ENCODE measurements at regions not wholly inside any gene's neighbourhood (a gene's known extent, or its start where the extent isn't known, plus 50 kb on each side); places are given as distances from the start of the nearest gene placed in this dataset.

DNA sequence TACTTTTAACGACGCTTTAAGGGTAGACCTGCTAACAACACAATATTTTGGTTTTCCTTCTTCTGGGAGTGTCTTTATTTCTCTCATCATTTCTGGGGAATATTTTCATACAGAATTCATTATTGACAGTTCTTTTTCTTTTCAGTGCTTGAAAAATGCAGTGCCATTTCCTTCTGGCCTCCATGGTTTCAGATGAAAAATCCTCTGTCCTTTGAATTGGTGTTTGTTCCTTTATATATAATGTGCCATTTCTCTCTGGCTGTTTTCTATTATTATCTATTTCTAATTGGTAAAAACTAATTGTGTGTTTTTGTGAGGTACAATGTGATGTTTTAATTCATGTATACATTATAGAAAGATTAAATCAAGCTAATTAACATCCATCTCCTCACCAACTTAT, 194.3 kb upstream of the S1PR3 start:
- Histone ChIP-seq H3K4me2 (ENCODE audit: low read length) (no peak overlapping the region), H3K56ac (ENCODE audit: low read length) (no peak overlapping the region), H2BK15ac (replicated peaks; ENCODE audit: low read depth) (no peak overlapping the region), H3K18ac (ENCODE audit: low read length) (no peak overlapping the region), H3K27me3 (ENCODE audit: insufficient read depth, low read length, poor library complexity) (no peaks in the 10 kb centered on the region), H3K79me2 (ENCODE audit: control insufficient read depth, insufficient read depth, low read length) (no peaks in the 10 kb centered on the region), H3K79me1 (ENCODE audit: low read length) (no peaks in the 10 kb centered on the region), H3K23ac (ENCODE audit: low read length) (no peak overlapping the region), H3K36me3 (ENCODE audit: control insufficient read depth, insufficient read depth, low read length) (no peaks in the 10 kb centered on the region), H3K4ac (ENCODE audit: low read depth, low read length) (no peak overlapping the region), H3K27ac (ENCODE audit: low read depth, low read length) (no peak overlapping the region), H2BK5ac (ENCODE audit: low read length) (no peak overlapping the region), H2BK120ac (ENCODE audit: low read depth, low read length) (no peak overlapping the region), H3K4me1 (ENCODE audit: control insufficient read depth, low read depth, low read length) (peaks cover 17% of the 10 kb centered on the region), H4K5ac (ENCODE audit: low read length) (no peak overlapping the region), H2AK5ac (ENCODE audit: low read length) (no peak overlapping the region), H3K4me3 (ENCODE audit: low read length) (no peak overlapping the region), H4K8ac (ENCODE audit: low read depth, low read length) (no peak overlapping the region), H3K9ac (ENCODE audit: low read length) (no peak overlapping the region)
- no CpG with 5 or more reads among the region's 2 CpGs for WGBS (ENCODE audit: extremely low coverage, insufficient coverage, low lambda C conversion rate)
- no peak for DNase-seq

DNA sequence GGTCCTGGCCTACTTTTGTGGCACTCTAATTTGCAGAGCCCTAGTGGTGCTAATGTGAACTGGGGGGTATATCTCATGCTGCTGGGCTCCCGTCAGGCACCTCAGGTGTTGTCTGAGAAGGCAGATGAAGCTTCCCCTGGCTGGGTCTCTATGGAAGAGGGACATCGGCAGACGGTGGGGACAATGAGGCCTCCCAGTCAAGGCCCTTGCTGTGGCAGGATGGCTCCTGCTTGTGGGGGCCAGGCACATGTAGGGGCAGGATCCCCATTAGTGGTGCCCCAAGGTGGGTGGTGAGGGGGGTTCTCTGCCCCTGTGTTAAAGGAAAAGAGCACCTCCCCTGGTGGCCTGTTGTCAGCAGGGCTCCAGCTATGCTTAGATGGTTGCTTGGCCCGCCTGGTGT, 192.8 kb upstream of the S1PR3 start:
- H3K4me3 ChIP-seq (ENCODE audit: low read length): no peak overlapping the region
- no peaks in the 10 kb centered on the region for H3K79me2 ChIP-seq (ENCODE audit: control insufficient read depth, insufficient read depth, low read length)
- no peak overlapping the region for H3K23ac ChIP-seq (ENCODE audit: low read length)
- no CpG with 5 or more reads among the region's 4 CpGs for WGBS (ENCODE audit: extremely low coverage, insufficient coverage, low lambda C conversion rate)
- H4K5ac ChIP-seq (ENCODE audit: low read length): no peak overlapping the region
- H2BK120ac ChIP-seq (ENCODE audit: low read depth, low read length): no peak overlapping the region
- no peak overlapping the region for H2BK15ac ChIP-seq (replicated peaks; ENCODE audit: low read depth)
- peak overlapping the region; percentile 72 for H2AK5ac ChIP-seq (ENCODE audit: low read length)
- H3K4me2 ChIP-seq (ENCODE audit: low read length): no peak overlapping the region
- H3K79me1 ChIP-seq (ENCODE audit: low read length): no peaks in the 10 kb centered on the region
- no peak overlapping the region for H4K8ac ChIP-seq (ENCODE audit: low read depth, low read length)
- no peak overlapping the region for H3K9ac ChIP-seq (ENCODE audit: low read length)
- no peak overlapping the region for H3K4ac ChIP-seq (ENCODE audit: low read depth, low read length)
- DNase-seq: no peak
- H3K27me3 ChIP-seq (ENCODE audit: insufficient read depth, low read length, poor library complexity): no peaks in the 10 kb centered on the region
- peak overlapping the region; percentile 44 for H3K56ac ChIP-seq (ENCODE audit: low read length)
- H2BK5ac ChIP-seq (ENCODE audit: low read length): no peak overlapping the region
- no peaks in the 10 kb centered on the region for H3K36me3 ChIP-seq (ENCODE audit: control insufficient read depth, insufficient read depth, low read length)
- H3K18ac ChIP-seq (ENCODE audit: low read length): peak overlapping the region; percentile 22
- peaks cover 21% of the 10 kb centered on the region for H3K4me1 ChIP-seq (ENCODE audit: control insufficient read depth, low read depth, low read length)
- no peak overlapping the region for H3K27ac ChIP-seq (ENCODE audit: low read depth, low read length)

DNA sequence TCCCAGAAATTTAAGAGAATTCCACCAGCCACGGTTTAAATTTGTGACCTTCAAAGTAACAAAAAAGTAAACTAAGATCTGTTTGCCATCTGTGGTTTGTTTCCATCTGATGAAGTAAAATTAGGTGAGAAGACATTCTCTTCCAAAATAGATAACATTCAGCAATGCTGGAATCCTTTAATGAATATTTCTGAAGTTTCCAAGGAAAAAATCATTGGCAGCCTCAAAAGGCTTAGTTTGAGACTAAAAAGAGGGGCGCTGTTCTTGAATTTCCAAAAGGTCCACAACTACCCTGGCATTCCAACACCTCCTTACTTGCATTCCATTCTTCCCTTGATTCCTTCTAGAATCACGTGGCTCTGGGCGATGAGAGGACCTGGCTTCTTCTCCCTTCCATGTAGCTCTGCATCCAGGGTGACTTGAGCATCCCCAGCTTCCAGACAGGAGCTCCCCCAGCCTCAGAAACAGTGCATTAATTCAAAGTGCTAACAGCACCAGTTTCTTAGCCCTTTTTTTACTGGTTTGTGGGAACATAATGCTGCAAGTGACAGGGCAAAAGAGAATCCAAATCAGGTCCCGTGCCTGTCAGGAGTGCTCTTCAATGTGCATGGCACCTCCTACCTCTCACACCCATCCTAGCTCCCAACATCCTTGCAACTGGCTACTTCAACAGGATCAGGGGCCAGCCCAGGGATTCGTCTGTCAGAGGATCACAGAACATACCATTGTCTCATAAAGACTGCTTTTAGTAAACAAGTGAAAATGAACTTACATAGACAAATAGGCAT, 191.5 kb upstream of the S1PR3 start:
- Histone ChIP-seq H3K56ac (ENCODE audit: low read length) (peak overlapping the region; percentile 59), H3K27ac (ENCODE audit: low read depth, low read length) (peak overlapping the region; percentile 3), H4K5ac (ENCODE audit: low read length) (no peak overlapping the region), H3K18ac (ENCODE audit: low read length) (no peak overlapping the region), H3K4me3 (ENCODE audit: low read length) (no peak overlapping the region), H3K79me2 (ENCODE audit: control insufficient read depth, insufficient read depth, low read length) (no peaks in the 10 kb centered on the region), H3K9ac (ENCODE audit: low read length) (peak overlapping the region; percentile 13), H3K23ac (ENCODE audit: low read length) (no peak overlapping the region), H4K8ac (ENCODE audit: low read depth, low read length) (no peak overlapping the region), H3K79me1 (ENCODE audit: low read length) (no peaks in the 10 kb centered on the region), H2BK15ac (replicated peaks; ENCODE audit: low read depth) (no peak overlapping the region), H2BK5ac (ENCODE audit: low read length) (peak overlapping the region; percentile 73), H3K4me2 (ENCODE audit: low read length) (no peak overlapping the region), H3K36me3 (ENCODE audit: control insufficient read depth, insufficient read depth, low read length) (no peaks in the 10 kb centered on the region), H2BK120ac (ENCODE audit: low read depth, low read length) (peak overlapping the region; percentile 30), H3K4me1 (ENCODE audit: control insufficient read depth, low read depth, low read length) (peaks cover 21% of the 10 kb centered on the region), H3K4ac (ENCODE audit: low read depth, low read length) (no peak overlapping the region), H2AK5ac (ENCODE audit: low read length) (peak overlapping the region; percentile 35), H3K27me3 (ENCODE audit: insufficient read depth, low read length, poor library complexity) (no peaks in the 10 kb centered on the region)
- WGBS (ENCODE audit: extremely low coverage, insufficient coverage, low lambda C conversion rate): no CpG with 5 or more reads among the region's 6 CpGs
- peak; percentile 84 for DNase-seq

DNA sequence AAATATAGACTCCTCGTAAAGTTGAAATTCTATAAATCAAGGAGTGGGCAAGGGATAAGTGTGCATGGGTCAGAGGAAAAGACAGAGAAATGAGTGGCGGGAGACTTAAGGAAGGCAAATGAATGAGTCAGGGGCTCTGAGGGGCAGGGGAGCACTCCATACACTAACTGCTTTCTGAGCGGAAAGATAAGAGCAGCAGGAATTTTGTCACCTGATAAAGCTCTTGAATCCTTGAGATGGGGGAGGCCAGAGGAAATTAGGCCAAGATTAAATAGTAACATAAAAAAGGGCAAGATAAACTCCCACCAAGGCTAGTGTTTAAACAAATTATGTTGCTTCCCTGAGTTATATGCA, 191.0 kb upstream of the S1PR3 start:
- no peak overlapping the region for H3K23ac ChIP-seq (ENCODE audit: low read length)
- no peaks in the 10 kb centered on the region for H3K79me2 ChIP-seq (ENCODE audit: control insufficient read depth, insufficient read depth, low read length)
- peak; percentile 97 for DNase-seq
- peak overlapping the region; percentile 3 for H3K27ac ChIP-seq (ENCODE audit: low read depth, low read length)
- H4K8ac ChIP-seq (ENCODE audit: low read depth, low read length): no peak overlapping the region
- H3K79me1 ChIP-seq (ENCODE audit: low read length): no peaks in the 10 kb centered on the region
- no peak overlapping the region for H3K4me3 ChIP-seq (ENCODE audit: low read length)
- no peaks in the 10 kb centered on the region for H3K36me3 ChIP-seq (ENCODE audit: control insufficient read depth, insufficient read depth, low read length)
- no peak overlapping the region for H2AK5ac ChIP-seq (ENCODE audit: low read length)
- H3K4me2 ChIP-seq (ENCODE audit: low read length): no peak overlapping the region
- H3K18ac ChIP-seq (ENCODE audit: low read length): no peak overlapping the region
- WGBS (ENCODE audit: extremely low coverage, insufficient coverage, low lambda C conversion rate): no CpG with 5 or more reads among the region's 3 CpGs
- H2BK5ac ChIP-seq (ENCODE audit: low read length): no peak overlapping the region
- no peak overlapping the region for H3K56ac ChIP-seq (ENCODE audit: low read length)
- no peak overlapping the region for H2BK15ac ChIP-seq (replicated peaks; ENCODE audit: low read depth)
- H3K4me1 ChIP-seq (ENCODE audit: control insufficient read depth, low read depth, low read length): peaks cover 21% of the 10 kb centered on the region
- no peak overlapping the region for H3K4ac ChIP-seq (ENCODE audit: low read depth, low read length)
- no peak overlapping the region for H3K9ac ChIP-seq (ENCODE audit: low read length)
- no peak overlapping the region for H4K5ac ChIP-seq (ENCODE audit: low read length)
- no peaks in the 10 kb centered on the region for H3K27me3 ChIP-seq (ENCODE audit: insufficient read depth, low read length, poor library complexity)
- H2BK120ac ChIP-seq (ENCODE audit: low read depth, low read length): no peak overlapping the region

DNA sequence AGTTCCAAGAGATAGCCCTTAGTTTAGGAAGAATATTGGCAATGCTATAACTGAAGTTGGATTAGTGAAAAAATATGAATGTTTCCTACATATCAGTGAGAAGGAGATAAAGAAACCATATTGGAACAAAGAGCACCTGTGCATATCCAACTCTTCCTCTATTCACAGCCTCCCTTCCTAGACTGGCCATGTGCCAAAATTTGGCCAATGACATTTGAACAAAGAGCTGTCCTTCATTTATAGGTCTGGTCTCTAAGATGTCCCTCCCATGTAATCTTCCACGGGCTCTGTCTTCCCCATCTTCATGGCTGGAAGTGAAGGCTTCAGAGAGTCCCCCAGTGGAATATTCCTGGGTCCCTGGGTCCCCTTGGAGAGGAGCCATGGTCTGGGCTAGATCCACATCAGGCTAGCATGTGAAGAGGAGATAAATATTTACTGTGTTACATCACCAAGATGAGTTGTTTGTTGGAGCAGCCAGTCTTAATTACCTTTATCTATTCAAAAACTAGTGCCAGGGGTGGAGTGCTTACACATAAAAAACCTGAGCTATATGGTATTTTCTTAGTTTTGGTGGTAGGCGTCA, 190.0 kb upstream of the S1PR3 start:
- Histone ChIP-seq H3K79me1 (ENCODE audit: low read length) (no peaks in the 10 kb centered on the region), H3K9ac (ENCODE audit: low read length) (no peak overlapping the region), H4K8ac (ENCODE audit: low read depth, low read length) (no peak overlapping the region), H3K4me2 (ENCODE audit: low read length) (no peak overlapping the region), H2BK15ac (replicated peaks; ENCODE audit: low read depth) (peak overlapping the region; percentile 87), H2BK120ac (ENCODE audit: low read depth, low read length) (peak overlapping the region; percentile 92), H2AK5ac (ENCODE audit: low read length) (peak overlapping the region; percentile 70), H3K4me3 (ENCODE audit: low read length) (no peak overlapping the region), H3K79me2 (ENCODE audit: control insufficient read depth, insufficient read depth, low read length) (no peaks in the 10 kb centered on the region), H3K36me3 (ENCODE audit: control insufficient read depth, insufficient read depth, low read length) (no peaks in the 10 kb centered on the region), H3K56ac (ENCODE audit: low read length) (no peak overlapping the region), H2BK5ac (ENCODE audit: low read length) (no peak overlapping the region), H3K4ac (ENCODE audit: low read depth, low read length) (peak overlapping the region; percentile 94), H3K23ac (ENCODE audit: low read length) (no peak overlapping the region), H3K18ac (ENCODE audit: low read length) (peak overlapping the region; percentile 61), H3K4me1 (ENCODE audit: control insufficient read depth, low read depth, low read length) (peaks cover 21% of the 10 kb centered on the region), H3K27me3 (ENCODE audit: insufficient read depth, low read length, poor library complexity) (no peaks in the 10 kb centered on the region), H3K27ac (ENCODE audit: low read depth, low read length) (no peak overlapping the region), H4K5ac (ENCODE audit: low read length) (no peak overlapping the region)
- WGBS (ENCODE audit: extremely low coverage, insufficient coverage, low lambda C conversion rate): no CpG with 5 or more reads among the region's 2 CpGs
- no peak for DNase-seq
